ENCODE measurements at regions not wholly inside any gene's neighbourhood (a gene's known extent, or its start where the extent isn't known, plus 50 kb on each side); places are given as distances from the start of the nearest gene placed in this dataset.
A peak's percentile ranks its signal among the peaks of the same experiment; 100 is the strongest.

GRCh38 chr2:198825534-198825933 is 632.2 kb downstream of the SATB2 start:
- intact Hi-C loops (cut with DNase I): no loop called here
- no peak for DNase-seq

GRCh38 chr2:198817536-198817935 is 640.2 kb downstream of the SATB2 start:
- no peak for DNase-seq
- intact Hi-C loops (cut with DNase I): no loop called here

GRCh38 chr2:198815626-198816025 is 642.1 kb downstream of the SATB2 start:
- intact Hi-C loops (cut with DNase I): no loop called here
- no peak for DNase-seq

DNA sequence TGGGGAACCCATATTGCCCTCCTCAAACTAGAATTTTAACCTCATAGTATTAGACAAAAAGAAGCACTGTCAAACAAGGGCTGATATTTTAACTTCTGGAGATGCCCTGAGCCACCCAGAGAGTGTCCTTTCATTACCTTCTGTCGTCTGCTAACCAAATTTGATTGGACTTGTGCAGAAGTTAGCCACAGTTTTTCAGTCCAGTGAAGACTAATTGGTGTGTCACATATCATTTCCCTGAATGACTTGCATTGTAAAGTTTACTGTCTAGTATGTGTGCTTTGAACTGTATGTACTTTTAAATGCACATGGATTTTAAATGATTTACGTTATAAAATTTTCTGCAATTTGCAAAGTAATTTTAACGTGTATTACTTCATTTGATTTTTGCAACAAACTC is 646.5 kb downstream of the SATB2 start:
- DNase-seq: no peak
- intact Hi-C loops (cut with DNase I): no loop called here

GRCh38 chr2:198809976-198810375 is 647.8 kb downstream of the SATB2 start:
- no peak for DNase-seq
- intact Hi-C loops (cut with DNase I): no loop called here

GRCh38 chr2:198807131-198807530 is 650.6 kb downstream of the SATB2 start:
- DNase-seq: no peak
- intact Hi-C loops (cut with DNase I): no loop called here

DNA sequence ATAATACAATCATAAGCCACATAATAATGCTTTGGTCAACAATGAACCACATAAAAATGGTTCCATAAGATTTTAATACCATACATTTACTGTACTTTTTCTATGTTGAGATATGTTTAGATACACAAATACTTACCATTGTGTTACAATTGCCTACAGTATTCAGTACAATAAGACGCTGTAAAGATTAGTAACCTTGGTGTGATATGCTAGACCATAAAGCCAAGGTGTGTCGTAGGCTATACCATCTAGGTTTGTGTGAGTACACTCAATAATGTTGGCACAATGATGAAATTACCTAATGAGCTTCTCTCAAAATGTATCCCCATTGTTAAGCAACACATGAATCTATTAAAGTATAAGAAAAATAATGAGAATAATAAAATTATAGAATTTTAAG is 662.3 kb downstream of the SATB2 start:
- intact Hi-C loops (cut with DNase I): no loop called here
- DNase-seq: no peak

DNA sequence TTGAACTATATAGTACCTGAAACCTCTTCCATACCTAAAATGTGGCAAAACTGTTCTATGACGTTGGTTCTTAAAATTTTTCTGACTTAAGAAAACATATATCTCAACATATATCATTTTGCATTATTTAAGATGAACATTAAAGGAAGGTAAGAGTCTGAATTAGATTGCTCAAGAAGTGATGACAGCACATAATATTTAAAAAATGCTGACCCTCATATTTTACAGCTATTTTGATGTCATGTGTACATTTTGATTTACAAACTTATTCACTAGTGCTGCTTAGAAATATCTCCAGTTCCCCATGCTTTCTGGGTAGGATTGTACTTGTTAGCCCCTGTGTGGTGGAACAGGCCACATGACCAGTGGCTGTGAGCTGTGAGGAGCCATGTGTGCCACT is 666.1 kb downstream of the SATB2 start:
- no peak for DNase-seq
- intact Hi-C loops (cut with DNase I): no loop called here

DNA sequence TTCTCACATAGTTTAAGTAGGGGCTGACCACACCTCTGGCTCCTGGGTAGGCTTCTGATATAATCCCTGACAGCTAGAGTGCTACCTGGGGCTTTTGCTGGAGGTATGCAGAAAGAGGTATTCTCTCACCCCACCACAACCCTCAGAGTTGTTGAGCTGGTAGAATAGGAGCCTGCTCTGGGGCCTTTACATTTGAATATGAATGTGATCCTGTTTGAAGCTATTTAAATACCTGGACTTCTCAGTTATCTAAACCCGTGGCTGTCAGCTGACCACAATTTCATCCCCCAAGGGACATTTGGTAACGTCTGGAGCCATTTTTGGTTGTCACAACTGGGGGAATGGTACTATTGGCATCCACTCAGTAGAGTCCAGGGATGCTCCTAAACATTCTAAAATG is 669.1 kb downstream of the SATB2 start:
- intact Hi-C loops (cut with DNase I): no loop called here
- DNase-seq: no peak

DNA sequence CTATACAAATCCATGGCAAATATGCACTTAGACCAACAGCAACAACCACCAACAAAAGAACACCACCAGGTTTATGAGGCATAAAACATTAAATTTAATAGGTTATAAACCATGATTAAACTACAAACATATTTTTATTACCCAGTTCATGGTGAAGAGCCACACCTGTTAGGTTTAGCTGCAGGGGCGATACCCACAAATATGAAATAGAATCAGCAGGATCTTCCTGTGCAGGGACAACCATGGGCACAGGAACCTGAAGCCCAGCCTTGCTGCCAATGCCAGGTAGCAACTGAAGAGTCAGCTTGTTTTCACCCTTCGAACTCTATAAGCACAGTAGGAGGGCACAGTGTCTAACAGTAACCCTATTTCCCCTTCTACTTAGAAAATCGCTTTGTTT is 675.0 kb downstream of the SATB2 start:
- intact Hi-C loops (cut with DNase I): no loop called here
- no peak for DNase-seq

DNA sequence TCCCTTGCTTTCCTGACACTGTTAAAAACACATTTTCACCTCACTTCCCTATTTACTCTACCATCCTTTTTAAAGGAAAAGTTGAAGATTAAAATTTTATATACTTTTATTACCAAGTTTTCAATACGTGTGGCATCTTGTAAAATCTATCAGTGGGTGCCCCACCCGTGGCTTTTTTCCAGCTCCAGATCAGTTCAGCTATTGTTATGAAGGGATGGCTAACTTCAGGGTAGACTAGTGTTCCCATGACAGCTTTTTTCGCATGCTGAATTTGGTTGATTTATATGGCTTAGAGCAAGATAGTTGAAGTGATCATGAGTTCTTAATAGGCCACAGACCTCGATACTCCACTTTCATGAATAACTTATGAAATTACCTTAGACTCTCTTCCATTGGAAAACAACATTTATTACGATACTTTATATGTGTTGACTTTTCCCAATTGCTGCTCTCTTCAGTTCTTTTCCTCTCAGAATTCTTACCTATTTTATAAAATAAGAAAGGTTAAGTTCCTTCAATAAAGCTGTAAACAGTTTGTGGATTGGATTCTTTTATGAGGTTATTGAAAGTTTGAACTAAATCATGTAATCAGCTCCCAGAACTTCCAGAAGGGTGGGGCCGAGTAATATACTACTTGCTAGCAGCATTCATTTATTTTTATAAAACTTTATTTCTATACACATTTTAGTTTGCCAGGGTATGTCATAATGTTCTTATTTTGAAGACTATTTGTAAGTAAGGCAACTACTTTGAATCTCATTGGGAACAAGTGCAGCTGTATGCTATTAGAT is 680.9 kb downstream of the SATB2 start:
- no peak for DNase-seq
- intact Hi-C loops (cut with DNase I): no loop called here

DNA sequence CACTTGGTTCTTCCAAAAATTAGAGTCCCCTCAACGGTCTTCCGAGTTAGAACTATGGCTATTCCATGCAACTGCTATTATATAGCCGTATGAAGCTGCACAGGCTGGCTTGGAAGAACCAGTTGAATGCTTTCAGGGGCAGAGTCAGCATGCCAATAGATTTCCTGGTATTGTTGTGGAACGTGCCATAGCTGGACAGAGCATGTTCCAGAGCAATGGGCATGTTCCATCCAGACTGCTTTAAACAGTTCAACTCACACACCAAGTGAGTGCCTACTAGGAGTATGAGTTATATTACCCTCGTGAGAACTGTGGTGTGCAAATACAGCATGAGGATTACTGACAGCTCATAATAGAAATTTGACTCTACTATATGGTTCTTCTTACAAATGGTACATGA is 682.0 kb downstream of the SATB2 start:
- no peak for DNase-seq
- intact Hi-C loops (cut with DNase I): no loop called here

- DNase-seq: no peak
- intact Hi-C loops (cut with DNase I): no loop called here
Observed at GRCh38 chr2:198774576-198774975, 683.2 kb downstream of the SATB2 start.

- no peak for DNase-seq
- intact Hi-C loops (cut with DNase I): no loop called here
Observed at GRCh38 chr2:198767694-198768093, 690.0 kb downstream of the SATB2 start.

DNA sequence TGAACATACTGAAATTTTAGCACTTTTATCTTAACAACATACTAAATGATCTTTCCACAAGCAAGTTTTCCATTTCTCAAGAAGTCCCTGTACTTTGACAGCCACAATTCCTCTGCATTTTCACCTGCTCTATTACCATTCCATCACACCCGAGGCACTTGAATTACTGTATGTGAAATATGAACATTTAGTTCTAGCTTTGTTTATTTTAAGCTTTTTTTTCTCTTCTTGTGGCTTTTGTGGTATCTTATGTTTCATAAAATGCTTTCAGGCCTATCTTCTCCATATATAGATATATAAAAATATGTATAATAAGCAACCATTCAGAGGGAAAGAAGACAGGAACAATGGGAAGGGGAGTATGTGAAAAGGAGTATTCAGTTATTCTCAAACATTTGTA is 693.9 kb downstream of the SATB2 start:
- DNase-seq: no peak
- intact Hi-C loops (cut with DNase I): no loop called here

DNA sequence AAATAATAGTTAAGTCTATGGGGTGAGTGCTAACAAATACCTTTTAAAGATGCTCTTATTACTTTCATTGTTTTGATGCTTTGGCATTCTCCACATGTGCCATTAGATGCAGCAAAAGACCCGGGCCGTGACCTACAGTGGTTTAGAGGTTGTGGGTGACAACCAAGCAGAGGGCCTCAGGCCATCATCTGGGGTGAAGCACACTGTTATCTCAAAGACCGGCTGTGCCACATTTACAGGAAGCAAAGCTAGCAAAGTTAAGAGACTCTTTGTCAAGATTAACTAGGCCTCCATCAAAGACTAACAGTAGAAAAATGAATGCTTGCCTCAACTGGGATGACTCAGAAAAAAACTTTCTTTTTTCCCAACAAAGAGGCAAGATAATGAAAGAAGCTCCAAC is 695.3 kb downstream of the SATB2 start:
- intact Hi-C loops (cut with DNase I): no loop called here
- DNase-seq: peak in 1 of 10 donors; percentile 48

DNA sequence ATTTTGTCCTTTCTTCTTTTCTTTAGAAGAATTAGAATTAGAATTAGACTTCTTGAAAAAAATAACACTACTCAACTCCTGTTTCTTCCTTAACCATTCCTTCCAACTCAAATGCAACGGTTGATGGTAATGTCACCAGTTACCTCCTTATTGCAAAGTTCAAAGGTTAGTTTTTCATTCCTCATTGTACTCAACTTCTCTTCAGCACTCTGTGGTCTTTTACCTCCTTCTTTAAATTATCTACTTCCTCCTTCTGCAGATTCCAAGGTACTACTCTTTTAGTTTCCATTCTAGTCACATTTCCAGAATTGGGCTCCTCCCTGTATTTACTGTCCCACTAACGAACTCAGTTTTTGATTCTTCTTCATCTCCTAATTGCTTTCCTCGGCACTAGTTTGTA is 700.7 kb downstream of the SATB2 start:
- DNase-seq: no peak
- intact Hi-C loops (cut with DNase I): no loop called here

DNA sequence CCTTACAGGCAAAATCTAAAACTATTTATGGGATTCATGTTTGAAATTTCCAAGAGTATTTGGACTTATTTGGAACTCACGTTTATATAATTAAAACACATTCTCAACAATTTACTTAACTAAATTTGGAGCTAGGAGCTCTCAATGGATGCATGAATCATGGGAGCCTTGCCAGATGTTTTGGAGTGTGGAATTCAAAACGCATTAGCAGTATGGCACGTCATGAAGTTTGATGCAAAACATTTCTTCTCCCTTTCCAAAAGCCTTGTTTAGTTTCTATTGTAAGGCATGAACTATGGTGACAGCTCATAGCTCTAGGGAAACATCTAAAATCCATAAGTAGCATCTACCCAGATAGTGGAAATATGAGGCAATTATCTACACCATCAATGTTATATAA is 701.6 kb downstream of the SATB2 start:
- intact Hi-C loops (cut with DNase I): no loop called here
- DNase-seq: no peak

DNA sequence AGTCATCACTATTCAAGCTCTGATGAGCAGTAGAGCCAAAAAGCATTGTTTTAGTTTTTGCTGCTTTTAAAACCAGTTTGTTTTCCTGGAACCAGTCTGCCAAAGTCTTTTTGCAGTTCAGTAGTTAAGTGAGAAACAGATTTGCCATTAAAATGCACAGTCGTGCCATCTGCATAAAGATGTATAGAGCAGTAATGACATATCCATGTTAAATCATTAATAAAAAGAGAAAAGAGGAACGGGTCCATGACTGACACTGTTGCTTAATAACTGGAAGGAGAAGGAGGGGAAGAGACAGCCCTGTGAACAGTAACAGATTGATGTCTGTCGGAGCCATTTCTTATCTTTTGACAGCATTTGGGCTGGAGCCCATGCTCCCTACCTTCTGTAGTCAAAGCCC is 704.6 kb downstream of the SATB2 start:
- intact Hi-C loops (cut with DNase I): no loop called here
- no peak for DNase-seq

DNA sequence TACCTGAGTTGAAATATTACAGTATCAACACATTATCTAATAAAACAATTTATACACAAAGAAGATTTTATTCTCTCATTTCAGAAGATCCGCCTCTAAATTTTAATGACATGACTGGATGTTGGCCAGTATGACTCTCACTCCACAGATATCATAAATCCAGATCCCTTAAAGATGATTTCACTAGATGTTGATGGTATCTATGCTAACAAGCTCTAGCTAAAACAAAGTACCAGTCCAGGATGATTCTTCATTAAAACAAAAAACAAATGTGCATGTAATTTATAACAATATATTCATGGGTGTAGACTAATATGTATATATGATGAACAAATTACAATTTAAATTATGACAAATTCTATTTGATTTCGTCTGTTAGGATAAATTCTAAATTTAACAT is 708.4 kb downstream of the SATB2 start:
- intact Hi-C loops (cut with DNase I): no loop called here

DNA sequence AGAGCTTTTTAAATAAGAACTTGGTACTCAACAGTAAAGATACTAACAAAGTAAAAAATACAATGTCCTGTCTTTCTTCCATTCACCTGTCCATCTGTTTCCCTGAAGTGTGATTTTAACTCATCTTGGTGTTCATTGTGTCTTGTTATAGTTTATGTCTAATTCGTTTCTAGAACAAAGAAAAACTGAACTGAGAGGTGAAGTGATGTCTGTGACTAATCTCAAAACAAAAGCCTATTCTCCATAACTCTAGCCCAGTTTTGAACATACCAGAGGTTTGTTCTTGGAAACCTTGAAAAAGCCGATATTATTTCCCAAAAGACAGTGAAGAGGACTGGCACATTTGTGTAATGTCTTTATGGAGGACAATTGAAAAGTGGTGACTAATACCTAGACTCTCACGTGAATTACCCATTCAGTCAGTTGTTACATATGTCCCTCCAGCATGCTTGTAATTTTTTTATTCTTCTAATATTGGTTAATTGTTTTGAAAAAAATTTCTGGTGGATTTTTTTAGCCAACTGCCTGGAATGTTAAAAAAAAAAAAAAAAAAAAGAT is 725.8 kb downstream of the SATB2 start:
- intact Hi-C loops (cut with DNase I): no loop called here
- no peak for DNase-seq

More for the DNA sequence above, 708.4 kb downstream of the SATB2 start:
- DNase-seq: no peak

DNA sequence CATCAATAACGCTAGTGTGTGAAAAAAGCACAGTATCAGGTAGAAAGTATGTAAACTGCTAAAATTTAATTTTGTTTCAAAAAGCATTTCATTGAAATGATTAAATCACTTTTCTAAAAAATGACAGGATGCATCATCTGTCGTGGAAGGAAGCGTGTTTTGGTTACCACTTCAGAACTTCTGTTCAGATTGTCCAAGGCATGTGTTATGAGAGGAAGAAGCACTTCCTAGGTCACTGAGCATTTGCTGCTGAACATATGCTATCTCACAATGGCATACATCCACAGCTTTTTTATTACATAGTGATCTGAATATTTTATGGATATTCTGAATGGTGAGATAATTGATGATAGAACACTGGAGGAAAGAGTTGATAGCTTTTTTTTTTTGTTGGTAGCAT is 737.5 kb downstream of the SATB2 start:
- intact Hi-C loops (cut with DNase I): no loop called here
- DNase-seq: no peak

DNA sequence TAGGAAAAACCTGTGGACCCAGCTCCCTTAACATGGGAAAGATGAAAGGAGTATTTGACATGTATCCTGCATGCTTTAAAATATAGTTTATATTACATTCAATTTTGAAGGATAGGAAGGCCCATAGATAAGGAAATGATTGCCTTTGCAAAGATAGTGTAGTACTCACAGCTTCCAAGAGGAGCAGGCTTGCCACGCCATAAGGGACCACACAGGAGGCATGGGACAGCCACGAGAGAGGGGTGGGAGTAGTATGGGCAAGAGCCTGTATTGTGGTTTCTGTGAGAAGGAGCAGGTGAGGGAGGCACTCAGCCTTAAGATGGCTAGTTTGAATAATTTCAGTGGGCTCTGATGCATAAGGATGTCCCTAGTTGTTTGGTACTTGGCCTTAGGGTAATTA is 740.3 kb downstream of the SATB2 start:
- DNase-seq: no peak

More for the DNA sequence above, 740.3 kb downstream of the SATB2 start:
- intact Hi-C loops (cut with DNase I): no loop called here

All from posterior cingulate gyrus (tissue), 11 donors.